ENCODE measurements at regions not wholly inside any gene's neighbourhood (a gene's known extent, or its start where the extent isn't known, plus 50 kb on each side); places are given as distances from the start of the nearest gene placed in this dataset.
A peak's percentile ranks its signal among the peaks of the same experiment; 100 is the strongest.

- TF ChIP-seq RAD21 (IDR thresholded peaks at IDR 0.05; ENCODE audit: low read length) (no peak), SMC3 (IDR thresholded peaks at IDR 0.05; ENCODE audit: low read depth, low read length) (no peak), NFIC (IDR thresholded peaks at IDR 0.05; ENCODE audit: borderline replicate concordance) (no peak), RXRA (IDR thresholded peaks at IDR 0.05; ENCODE audit: borderline replicate concordance, low read depth) (no peak)
- no peak overlapping the region for H3K27ac ChIP-seq (ENCODE audit: low read depth in 2 of 2, low read length in 1 of 2)
- H3K4me2 ChIP-seq = no peak overlapping the region
- no peaks in the 10 kb centered on the region for H4K20me1 ChIP-seq (ENCODE audit: insufficient read depth)
- DNase-seq = no peak
- POLR2A ChIA-PET = no interaction called here
- WGBS (ENCODE audit: low lambda C conversion rate) = 93% methylated on average over 1 of the region's 1 CpG
- CTCF ChIA-PET = interaction anchor here (2.3 kb wide), 1 partner anchor 19 kb away, joined by 8 read pairs; no protein-coding TSS in a partner anchor
- no peaks in the 10 kb centered on the region for H3K9me3 ChIP-seq
- no peaks in the 10 kb centered on the region for H3K9me2 ChIP-seq
- no peaks in the 10 kb centered on the region; a peak in 1 of 4 replicates for H3K4me1 ChIP-seq (ENCODE audit: control insufficient read depth in 1 of 2, insufficient read depth in 2 of 2, low read depth in 1 of 2, low read length in 1 of 2)
- H3F3A ChIP-seq (replicated peaks; ENCODE audit: insufficient read depth) = no peaks in the 10 kb centered on the region
- H3K36me3 ChIP-seq (replicated peaks in 1 of 2; ENCODE audit: control insufficient read depth in 1 of 2, insufficient read depth in 2 of 2, low read length in 1 of 2) = no peaks in the 10 kb centered on the region
- H3K79me2 ChIP-seq (ENCODE audit: insufficient read depth) = no peaks in the 10 kb centered on the region
- no peak overlapping the region for H3K4me3 ChIP-seq (ENCODE audit: low read depth in 2 of 2, low read length in 1 of 2)
- no peak overlapping the region for H2AFZ ChIP-seq (ENCODE audit: low read depth)
- no peaks in the 10 kb centered on the region for H3K27me3 ChIP-seq (ENCODE audit: insufficient read depth)
- H3K9ac ChIP-seq = no peak overlapping the region
Observed at GRCh38 chr3:102205647-102206046, 229.2 kb upstream of the ZPLD1 start.

- 0 out of 2 replicates have a peak, but pooled peaks have one; percentile 29 for TF ChIP-seq NFIC (IDR thresholded peaks at IDR 0.05; ENCODE audit: borderline replicate concordance)
- TF ChIP-seq USF1 (IDR thresholded peaks at IDR 0.05; ENCODE audit: borderline replicate concordance, low read depth) = peak; percentile 60; the same call in 1 of the 2 replicates
- no peak for TF ChIP-seq NRF1 (IDR thresholded peaks at IDR 0.05; ENCODE audit: low read depth, low read length)
- TF ChIP-seq IRF3 (IDR thresholded peaks at IDR 0.05; ENCODE audit: low read depth, low read length) = no peak
- no peak for TF ChIP-seq SIN3A (IDR thresholded peaks at IDR 0.05; ENCODE audit: borderline replicate concordance, low read depth, low read length)
- 51% methylated on average over 4 of the region's 4 CpGs for WGBS (ENCODE audit: low lambda C conversion rate)
- Histone ChIP-seq H3K4me3 (ENCODE audit: low read depth in 2 of 2, low read length in 1 of 2) (no peak overlapping the region), H3K9me3 (no peaks in the 10 kb centered on the region), H2AFZ (ENCODE audit: low read depth) (0 out of 2 replicates have a peak overlapping the region, but pooled peaks have one; percentile 8), H3K27ac (ENCODE audit: low read depth in 2 of 2, low read length in 1 of 2) (peak overlapping the region in 1 of 2 experiments; percentile 17; a peak in 1 of 4 replicates), H3K79me2 (ENCODE audit: insufficient read depth) (no peaks in the 10 kb centered on the region), H3K4me1 (ENCODE audit: control insufficient read depth in 1 of 2, insufficient read depth in 2 of 2, low read depth in 1 of 2, low read length in 1 of 2) (no peaks in the 10 kb centered on the region; a peak in 1 of 4 replicates), H3K9me2 (no peaks in the 10 kb centered on the region), H3K36me3 (replicated peaks in 1 of 2; ENCODE audit: control insufficient read depth in 1 of 2, insufficient read depth in 2 of 2, low read length in 1 of 2) (no peaks in the 10 kb centered on the region), H3F3A (replicated peaks; ENCODE audit: insufficient read depth) (no peaks in the 10 kb centered on the region), H3K4me2 (no peak overlapping the region), H3K9ac (no peak overlapping the region), H3K27me3 (ENCODE audit: insufficient read depth) (no peaks in the 10 kb centered on the region), H4K20me1 (ENCODE audit: insufficient read depth) (no peaks in the 10 kb centered on the region)
- DNase-seq = no peak
- CTCF ChIA-PET = interaction anchor here (2.3 kb wide), 1 partner anchor 18 kb away, joined by 8 read pairs; no protein-coding TSS in a partner anchor
- POLR2A ChIA-PET = no interaction called here
Observed at GRCh38 chr3:102206511-102207031, 228.2 kb upstream of the ZPLD1 start.

- no peak overlapping the region for H2AFZ ChIP-seq (ENCODE audit: low read depth)
- POLR2A ChIA-PET = no interaction called here
- no peak for TF ChIP-seq TAF1 (IDR thresholded peaks at IDR 0.05; ENCODE audit: borderline replicate concordance, low read depth, low read length)
- no peak for TF ChIP-seq MAX (IDR thresholded peaks at IDR 0.05; ENCODE audit: low read depth)
- TF ChIP-seq IRF3 (IDR thresholded peaks at IDR 0.05; ENCODE audit: low read depth, low read length) = no peak
- TF ChIP-seq REST (IDR thresholded peaks at IDR 0.05; ENCODE audit: low read depth, low read length) = no peak
- TF ChIP-seq NFIC (IDR thresholded peaks at IDR 0.05; ENCODE audit: borderline replicate concordance) = peak; percentile 31; the same call in 1 of the 2 replicates
- TF ChIP-seq EP300 (IDR thresholded peaks at IDR 0.05; ENCODE audit: borderline replicate concordance in 1 of 2, low read depth in 1 of 2, low read length in 1 of 2) = peak in 1 of 2 experiments; percentile 48; a peak in 1 of 4 replicates
- TF ChIP-seq FOXJ3 (CRISPR knock-in tag; IDR thresholded peaks at IDR 0.05) = no peak
Observed at GRCh38 chr3:102207151-102207571, 227.7 kb upstream of the ZPLD1 start.

More at GRCh38 chr3:102207151-102207571, 227.7 kb upstream of the ZPLD1 start:
- H3K79me2 ChIP-seq (ENCODE audit: insufficient read depth) = no peaks in the 10 kb centered on the region
- no peaks in the 10 kb centered on the region for H4K20me1 ChIP-seq (ENCODE audit: insufficient read depth)
- 77% methylated on average over 3 of the region's 3 CpGs for WGBS (ENCODE audit: low lambda C conversion rate)
- H3F3A ChIP-seq (replicated peaks; ENCODE audit: insufficient read depth) = no peaks in the 10 kb centered on the region
- H3K9ac ChIP-seq = no peak overlapping the region
- no peaks in the 10 kb centered on the region for H3K36me3 ChIP-seq (replicated peaks in 1 of 2; ENCODE audit: control insufficient read depth in 1 of 2, insufficient read depth in 2 of 2, low read length in 1 of 2)
- CTCF ChIA-PET = interaction anchor here (0.9 to 1.5 kb wide), 2 partner anchors 17 to 393 kb away, joined by 3 to 7 read pairs; no protein-coding TSS in a partner anchor
- no peak overlapping the region for H3K4me3 ChIP-seq (ENCODE audit: low read depth in 2 of 2, low read length in 1 of 2)
- no peak overlapping the region for H3K4me2 ChIP-seq
- no peak for DNase-seq
- H3K27me3 ChIP-seq (ENCODE audit: insufficient read depth) = no peaks in the 10 kb centered on the region
- no peaks in the 10 kb centered on the region for H3K9me2 ChIP-seq
- peak overlapping the region in 1 of 2 experiments; percentile 0; a peak in 1 of 4 replicates for H3K27ac ChIP-seq (ENCODE audit: low read depth in 2 of 2, low read length in 1 of 2)
- H3K9me3 ChIP-seq = no peaks in the 10 kb centered on the region
- H3K4me1 ChIP-seq (ENCODE audit: control insufficient read depth in 1 of 2, insufficient read depth in 2 of 2, low read depth in 1 of 2, low read length in 1 of 2) = no peaks in the 10 kb centered on the region; a peak in 1 of 4 replicates
